NCI-H748 treated with DMSO at 0.1 percent for 48 hours (cell line): ENCODE measurements at regions not wholly inside any gene's neighbourhood (a gene's known extent, or its start where the extent isn't known, plus 50 kb on each side); places are given as distances from the start of the nearest gene placed in this dataset.
"Not testable (repeated sequence)": the region's sequence is repeated elsewhere in the genome, so short reads cannot be mapped to it uniquely, and the experiment has no call there.

Source experiments
- DNase-seq: peaks from one replicate; lab custom pipeline; 2025; lab: John Stamatoyannopoulos, UW

DNA sequence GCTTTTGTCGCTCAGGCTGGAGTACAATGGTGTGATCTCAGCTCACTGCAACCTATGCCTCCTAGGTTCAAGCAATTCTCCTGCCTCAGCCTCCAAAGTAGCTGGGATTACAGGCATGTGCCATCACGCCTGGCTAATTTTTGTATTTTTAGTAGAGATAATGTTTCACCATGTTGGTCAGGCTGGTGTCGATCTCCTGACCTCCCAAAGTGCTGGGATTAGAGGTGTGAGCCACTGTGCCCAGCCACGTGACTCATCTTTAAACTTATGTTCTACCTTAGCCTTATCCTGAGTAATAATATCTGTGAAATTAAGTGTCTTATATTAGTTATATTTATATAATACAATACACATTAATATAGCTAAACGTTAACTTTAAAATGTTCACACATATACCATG, 101.2 kb upstream of the CADM1 start:
- DNase-seq = not testable (repeated sequence)

DNA sequence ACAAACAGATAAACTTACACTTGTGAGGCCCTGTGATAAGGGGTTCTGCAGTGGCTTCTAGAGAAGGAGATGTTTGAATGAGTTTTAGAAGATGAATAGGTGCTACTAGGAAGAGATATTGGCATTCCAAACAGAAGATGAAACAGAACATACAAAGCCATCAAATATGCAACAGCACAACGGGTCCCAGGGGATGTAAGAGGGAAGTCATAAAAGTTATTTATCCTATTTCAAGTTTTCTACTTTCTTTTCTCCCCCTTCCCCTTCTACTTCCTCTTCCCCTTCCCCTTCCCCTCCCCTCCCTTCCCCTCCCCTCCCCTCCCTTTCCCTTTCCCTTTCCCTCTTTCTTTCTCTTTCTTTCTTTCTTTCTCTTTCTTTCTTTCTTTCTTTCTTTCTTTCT, 94.9 kb upstream of the CADM1 start:
- no peak for DNase-seq

DNA sequence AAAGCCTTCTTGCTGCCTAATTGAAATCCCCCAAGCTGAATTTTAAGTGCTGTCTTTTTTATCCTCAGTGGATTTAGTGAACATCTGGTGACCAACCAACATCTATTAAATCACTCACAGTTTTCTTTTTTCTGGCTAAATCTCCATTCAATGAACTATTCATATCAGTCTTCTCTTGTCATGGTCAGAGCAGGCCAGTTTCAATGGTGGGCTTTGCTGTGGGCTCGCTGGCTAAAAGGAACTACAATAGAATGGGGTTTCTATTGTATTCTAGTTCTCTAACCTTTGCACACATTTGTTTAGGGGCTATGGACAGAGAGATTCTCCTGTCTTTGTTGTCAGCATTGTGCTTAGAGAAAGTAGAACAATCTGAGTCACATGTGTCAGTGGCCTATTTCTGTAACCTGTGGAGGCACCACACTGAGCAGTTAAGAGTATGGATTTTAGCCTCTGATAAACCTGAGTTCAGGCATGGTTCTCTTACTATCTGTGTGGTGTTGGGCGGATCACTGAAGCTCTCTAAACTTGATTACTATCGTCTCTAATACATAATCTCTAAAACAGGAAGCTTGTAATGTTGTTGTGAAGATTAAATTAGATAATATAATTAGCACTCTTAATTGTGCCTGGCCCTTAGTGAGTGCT, 94.2 kb upstream of the CADM1 start:
- no peak for DNase-seq

DNA sequence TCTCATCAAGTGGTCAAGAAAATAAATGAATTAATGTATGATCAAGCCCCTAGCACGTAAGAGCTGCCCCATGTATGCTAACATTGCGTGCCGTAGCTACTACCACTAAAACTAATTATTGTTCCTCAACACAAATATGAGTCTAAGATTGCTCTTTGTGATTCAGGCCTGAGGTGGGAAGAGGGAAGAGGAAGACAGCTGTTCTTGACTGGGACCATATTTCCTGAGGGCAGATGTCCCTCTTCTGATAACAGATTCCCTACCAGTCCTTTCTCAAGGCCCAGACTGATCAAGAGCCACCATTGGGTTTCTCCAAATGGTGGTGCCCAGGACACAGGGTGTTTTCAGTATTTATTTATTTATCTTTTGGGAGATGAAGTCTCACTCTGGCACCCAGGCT, 87.2 kb upstream of the CADM1 start:
- DNase-seq = no peak

DNA sequence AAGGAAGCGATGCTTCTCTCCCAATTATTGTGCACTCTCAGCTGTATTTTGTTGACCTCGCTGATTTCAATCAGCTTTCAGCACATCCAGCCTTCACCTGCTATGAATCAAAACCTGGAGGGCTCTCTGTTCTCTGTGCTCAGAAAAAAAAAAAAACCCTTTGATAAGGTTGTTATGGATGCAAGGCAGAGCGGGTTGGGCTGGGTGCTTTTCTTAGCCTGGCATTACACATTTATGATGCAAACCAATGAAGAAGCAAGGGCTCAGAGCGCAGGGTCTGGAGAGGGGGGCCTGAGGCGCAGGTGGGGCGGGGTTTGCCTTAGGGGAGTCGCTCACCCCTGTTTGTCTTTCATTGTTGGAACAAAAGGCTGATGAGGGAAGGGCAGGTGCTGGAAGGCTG, 86.0 kb upstream of the CADM1 start:
- peak; percentile 63 for DNase-seq

DNA sequence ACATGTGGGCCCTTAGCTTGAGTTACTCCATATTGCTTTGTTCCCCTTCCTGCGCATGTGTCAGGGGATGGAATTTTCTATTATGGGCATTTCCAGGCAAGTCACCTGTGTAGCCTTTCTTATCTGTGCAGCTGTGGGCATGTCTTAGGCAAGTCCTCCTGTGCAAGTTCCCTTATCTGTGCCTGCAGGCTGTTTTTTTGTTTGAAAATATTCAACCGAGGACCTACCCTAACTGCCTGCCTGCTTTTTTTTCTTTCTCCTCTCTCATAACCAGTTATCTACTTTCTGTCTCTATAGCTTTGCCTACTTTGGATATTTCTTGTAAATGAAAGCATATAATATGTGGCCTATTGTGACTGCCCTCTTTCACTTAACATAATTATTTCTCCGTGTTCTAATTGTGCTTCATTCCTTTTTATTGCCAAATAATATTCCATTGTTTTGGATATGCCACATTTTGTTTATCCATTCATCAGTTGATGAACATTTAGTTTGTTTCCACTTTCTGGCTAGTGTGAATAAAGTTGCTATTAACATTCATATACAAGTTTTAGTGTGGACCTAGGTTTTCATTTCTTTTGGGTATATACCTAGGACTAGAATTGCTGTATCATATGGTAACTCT, 83.6 kb upstream of the CADM1 start:
- no peak for DNase-seq

DNA sequence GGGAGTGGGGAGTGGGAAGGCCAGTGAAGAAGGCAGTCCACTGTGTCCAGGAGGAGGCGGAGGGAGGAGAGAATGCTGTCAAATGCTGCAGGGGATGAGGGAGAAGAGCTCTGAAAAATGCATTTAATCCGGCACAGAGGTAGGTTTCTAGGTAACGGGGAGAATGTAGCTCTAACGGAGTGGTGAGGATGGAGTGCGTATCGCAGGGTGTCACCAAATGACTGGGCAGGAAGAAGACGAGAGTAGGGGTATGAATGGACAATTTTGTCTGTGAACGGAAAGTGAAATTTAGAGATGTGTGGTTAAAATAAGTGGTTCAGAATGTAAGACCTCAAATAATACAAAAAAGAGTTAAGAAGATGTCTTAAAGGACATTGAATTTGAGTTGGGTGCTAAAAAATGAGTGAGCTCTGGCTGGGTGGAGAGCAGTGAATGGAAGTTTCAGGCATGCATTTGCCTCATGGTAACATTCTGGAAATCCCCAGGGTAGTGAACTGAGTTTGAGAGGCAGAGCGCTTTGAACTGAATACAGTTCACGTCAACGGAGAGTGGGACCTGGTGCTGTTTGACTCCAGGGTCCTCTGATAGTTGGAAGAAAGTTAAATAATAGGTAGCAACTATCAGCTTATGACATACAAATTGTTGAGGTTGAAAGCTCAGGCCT, 81.3 kb upstream of the CADM1 start:
- DNase-seq = no peak

DNA sequence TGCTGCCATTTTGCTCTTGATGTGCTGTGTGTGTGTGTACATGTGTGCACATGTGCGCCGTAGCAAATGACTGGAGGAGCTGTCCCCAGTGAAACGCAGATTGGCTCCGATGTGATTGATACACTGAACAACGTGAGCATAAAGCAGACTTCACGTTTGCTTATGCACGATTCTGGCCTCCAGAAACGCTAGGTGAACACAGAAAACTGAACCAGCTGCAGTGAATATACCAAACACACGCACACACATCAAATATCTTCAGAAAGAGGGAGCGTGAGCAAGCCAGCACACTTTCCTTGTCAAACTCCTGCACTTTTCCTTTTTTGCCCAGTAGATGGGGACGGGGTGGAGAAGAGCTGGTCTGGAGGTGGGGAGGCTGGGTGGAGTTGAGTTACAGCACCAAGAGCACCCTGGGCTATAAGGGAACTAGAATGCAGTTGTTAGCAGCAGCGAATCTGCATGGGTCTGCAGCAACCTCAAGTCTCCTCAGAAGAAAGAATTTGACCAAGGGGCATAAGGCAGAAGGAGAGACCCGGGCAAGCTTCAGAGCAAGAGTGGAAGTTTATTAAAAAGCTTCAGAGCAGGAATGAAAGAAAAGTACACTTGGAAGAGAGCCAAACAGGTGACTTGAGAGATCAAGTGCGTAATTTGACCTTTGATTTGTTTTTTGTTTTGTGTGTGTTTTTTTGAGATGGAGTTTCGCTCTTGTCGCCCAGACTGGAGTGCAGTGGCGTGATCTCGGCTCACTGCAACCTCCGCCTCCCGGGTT, 77.8 kb upstream of the CADM1 start:
- peak; percentile 72 for DNase-seq

DNA sequence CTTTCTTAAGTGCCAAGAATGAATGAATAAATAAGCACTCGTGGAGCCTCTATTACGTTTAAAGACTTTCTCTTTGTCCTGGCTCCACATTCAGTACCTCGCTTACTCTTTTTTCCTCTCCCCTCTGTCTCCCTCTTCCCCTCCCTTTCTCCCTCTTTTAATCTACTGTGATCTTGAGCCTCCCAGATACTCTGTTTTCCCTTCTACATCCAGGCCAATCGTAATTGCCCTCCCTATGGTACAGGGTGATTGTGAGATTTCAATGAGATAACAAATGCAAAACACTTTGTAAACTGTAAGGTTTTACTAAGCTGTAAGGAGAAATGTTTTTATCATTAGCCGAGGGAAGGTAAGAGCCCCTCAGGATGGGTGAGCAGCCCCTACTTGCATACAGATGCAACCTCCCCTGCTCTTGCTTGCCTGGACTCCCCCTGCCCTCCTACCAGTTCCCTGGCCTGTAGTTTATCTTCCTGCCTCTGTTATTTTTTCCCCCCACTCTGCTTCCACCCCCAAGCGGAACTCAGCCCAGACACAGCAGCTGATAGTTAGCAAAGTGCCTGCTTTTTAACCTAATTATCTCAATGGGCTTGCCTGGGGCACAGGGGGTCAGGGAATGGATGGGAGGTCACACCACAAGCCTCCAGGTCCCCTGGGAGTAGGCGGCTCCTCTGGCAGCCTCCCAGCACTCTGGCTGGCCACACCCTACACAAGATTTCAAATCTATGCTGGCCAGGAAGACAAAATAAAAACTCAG, 76.9 kb upstream of the CADM1 start:
- peak; percentile 62 for DNase-seq

DNA sequence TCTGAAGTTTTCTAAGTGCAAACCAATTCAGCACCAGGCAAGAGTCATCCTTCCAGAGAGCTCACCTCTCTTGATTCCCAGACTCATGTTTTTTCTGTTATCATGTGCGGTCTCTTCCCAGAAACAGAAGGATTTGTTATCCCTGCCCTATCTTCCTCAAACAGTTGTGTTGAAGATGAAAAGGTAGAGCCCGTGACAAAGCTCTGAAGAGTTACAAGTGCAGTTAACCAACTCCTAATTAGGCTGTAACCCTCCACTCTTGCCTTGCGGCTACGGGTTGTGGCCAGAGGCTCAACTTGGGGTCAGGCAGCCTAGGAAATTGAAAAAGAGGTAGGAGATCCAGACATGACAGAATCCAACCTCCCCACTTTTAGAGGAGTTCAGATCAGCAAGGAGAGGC, 76.2 kb upstream of the CADM1 start:
- DNase-seq = no peak

DNA sequence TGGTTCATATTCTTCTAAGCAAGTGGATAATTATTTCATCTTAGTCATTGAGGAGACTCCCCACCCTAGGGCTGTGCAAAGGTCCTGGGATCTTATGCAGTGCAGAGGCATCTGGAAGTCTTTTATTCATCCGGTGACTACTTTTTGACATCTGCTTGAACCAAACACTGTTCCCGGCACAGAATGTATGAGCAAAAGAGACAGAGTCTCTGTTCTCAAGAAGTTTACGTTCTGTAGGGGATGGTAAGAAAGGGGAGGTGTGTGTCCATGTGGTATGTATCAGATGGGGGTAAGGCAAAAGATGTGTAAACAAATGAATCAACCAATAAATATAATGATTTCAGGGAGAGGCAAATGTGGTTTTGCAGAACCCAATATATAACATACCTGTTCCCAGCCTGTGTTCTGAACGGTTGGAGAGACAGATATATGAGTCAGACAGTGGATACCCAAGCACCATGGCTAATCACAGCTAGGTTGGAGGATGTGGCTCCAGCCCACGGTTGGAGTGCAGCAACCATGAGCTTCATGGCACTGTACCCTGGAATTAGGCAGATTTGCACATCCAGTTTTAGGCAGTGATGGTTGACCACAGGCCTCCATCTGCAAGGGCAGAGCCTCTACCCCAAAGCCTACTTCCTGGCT, 75.1 kb upstream of the CADM1 start:
- no peak for DNase-seq

DNA sequence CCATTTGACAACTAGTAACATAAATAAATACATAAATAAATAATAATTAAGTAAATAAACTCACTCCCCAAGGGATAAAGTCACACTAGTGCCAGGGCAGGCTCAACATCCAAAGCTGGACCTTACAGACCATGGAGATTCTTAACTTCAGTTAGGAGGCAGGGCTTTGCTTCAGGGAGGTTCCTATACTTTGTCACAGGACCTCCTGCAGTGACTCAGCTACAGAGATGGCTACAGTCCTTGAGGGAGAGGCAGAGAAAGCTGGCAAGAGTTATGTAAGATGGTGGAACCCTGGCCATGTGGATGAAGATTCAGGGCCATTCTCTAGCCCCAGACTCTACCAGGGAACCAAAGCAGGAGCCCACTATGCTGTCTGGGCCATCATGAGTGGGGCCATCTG, 74.1 kb upstream of the CADM1 start:
- no peak for DNase-seq

DNA sequence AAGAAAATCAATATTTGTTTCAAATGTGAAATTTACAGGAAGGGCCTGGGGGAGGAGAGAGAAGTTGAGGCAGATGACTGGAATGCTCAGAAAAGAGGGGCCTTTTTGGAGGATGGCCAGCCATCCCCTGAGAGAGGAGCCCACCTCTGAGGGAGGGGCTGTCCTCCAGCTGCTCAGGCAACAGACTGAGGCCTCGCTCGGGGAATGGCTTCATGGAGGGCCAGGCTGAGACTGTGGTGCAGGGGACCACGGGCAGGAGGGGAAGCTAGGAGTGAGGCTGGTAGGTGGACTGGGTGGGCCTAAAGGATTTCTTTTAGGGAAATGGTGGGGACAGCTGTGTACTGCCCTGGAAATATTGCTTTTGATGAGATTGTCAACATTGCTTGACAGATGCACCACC, 73.5 kb upstream of the CADM1 start:
- DNase-seq = no peak

DNA sequence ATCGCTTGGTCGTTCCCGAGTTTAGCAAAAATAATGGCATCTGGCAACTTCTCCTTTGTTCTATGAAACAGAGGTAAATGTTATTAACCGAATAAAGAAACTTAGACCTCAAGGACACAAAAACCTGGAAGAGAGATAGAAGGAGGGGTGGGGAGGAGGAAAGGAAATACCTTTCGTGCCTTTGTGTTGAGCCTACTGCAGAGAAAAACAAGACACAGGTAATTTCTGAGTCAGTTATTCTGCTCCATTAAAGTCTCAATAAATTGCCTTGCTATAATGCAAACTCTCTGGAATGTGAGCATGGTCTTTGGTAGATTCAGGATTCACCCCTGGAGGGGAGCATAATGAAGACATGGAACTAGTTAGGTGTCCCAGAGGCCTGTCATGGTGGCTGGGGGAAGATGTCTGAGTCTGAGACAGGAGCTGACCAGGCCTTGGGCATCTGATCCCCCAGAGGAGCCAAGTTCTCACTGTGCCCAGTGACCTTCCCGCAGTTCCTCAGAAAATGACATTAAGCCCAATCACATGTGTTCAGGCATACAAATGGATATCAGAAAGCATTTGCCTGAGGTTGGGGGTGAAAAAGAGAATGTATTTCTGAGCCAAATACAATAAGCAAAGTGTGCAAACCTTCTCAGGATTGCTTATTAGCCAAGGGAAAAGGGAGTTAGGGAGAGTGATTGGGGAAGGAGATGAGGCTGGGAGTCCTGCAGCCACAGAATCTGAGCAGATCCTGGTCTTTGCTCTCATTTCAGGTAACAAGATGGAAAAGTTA, 72.6 kb upstream of the CADM1 start:
- no peak for DNase-seq

DNA sequence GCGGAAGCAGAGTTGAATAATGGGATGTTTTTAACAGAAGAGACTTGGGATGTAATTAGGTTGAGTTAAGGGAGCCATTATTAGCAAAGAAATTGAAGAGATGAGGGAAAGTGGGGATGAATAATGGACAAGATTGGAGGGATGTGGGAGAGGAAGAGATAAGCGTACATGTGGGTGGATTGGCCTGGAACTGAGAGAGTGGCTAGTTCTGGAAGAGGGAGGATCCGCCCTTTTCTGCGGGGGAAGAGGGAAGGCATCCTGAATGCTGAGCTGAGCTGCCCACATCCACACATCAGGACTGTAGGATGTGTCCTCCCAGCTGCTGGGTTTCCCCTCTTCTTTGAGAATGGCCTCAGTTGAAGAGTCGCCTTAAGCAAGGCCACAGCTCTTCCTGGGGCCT, 68.3 kb upstream of the CADM1 start:
- DNase-seq = no peak

DNA sequence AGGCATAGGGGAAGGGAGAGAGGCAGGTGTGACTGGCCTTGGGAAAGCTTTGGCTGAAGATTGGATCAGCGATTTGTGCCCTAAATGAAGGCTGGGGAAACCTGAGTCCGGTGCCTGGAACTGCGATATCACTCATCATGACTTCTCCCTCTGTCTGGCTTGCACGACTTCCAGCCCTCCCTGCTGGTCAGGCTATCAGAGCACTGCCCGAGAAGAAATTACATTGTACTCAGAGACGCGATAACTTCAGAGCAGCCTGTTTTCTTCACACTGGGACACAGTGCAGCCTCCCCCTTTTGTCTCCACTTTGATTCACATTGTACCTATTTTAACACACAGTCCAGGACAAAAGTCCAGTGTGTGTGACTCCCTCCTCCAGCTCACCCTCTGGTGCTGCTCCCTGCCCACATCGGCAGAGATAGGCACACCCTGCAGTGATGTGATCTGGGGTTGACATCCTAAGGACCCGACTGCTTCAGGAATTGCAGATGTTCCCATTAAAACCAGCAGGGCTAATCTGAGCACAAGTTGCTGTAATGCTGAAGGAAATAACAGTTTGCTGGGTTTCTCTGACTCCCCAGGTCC, 62.1 kb upstream of the CADM1 start:
- DNase-seq = no peak

DNA sequence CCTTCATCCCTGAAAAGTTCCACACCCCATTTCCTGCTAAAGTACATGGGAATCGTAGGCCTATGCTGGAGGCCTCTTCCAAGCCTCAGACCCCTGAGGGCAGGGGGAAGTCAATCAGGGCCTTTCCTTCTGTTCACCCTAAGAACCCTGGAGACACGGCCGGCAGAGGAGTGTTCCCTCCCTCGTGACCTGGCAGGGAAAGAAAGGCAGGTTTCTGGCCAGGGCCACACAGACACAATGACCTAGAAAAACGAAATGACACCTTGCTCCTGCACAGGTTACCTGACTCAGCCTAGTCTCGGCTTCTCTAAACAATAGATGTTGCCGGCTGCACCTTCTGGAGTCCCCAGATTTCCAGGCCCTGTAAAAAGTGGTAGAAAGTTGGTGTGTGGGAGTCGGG, 60.6 kb upstream of the CADM1 start:
- DNase-seq = no peak

DNA sequence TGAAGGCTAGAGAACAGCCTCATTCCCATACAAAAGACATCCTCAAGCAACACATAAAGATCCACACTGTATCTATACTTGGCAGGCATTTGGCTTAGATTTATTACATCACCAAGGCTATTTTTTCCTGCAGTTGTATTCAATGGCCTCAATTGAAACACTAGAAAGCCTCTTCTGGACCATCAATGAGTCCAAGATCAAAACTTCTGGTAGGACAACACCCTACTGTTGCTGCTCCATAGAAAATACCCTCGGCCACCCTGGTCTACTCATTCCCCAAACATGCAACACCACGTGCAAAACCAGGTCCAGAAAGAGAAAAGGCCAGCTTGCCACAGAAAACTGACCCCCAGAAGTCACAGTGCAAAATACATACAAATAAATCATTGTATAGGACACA, 56.9 kb upstream of the CADM1 start:
- DNase-seq = no peak

DNA sequence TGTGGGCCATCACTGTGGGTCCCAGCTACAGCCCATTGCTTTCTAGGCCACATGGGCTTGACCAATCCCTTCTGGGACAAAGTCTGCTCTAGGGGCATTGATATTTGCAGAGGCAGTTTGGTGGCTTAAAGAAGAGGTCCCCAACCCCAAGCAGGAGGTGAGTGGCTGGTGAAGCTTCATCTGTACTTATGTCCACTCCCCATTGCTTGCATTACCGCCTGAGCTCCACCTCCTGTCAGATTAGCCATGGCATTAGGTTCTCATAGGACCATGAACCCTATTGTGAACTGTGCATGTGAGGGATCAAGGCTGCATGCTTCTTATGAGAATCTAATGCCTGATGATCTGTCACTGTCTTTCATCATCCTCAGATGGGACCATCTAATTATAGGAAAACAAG, 54.4 kb upstream of the CADM1 start:
- no peak for DNase-seq

DNA sequence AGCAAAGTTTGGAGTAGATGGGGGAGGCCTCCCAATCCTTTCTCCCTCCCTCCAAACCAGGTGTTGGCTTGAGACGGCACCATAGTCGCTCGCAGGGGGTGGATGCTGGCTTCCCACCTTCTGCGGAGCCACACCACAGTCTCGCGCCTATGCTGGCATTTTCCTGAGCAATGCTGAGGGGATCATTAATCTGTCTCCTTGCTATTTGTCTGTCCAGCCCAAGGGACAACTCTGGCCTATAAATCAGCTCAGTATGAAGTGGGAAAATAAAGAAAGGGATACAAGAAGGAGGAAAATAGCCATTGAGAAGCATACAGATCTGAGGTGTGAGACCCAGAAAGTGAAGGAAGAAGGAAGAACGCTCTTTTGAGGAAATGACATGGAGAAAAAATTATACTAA, 53.5 kb upstream of the CADM1 start:
- no peak for DNase-seq

DNA sequence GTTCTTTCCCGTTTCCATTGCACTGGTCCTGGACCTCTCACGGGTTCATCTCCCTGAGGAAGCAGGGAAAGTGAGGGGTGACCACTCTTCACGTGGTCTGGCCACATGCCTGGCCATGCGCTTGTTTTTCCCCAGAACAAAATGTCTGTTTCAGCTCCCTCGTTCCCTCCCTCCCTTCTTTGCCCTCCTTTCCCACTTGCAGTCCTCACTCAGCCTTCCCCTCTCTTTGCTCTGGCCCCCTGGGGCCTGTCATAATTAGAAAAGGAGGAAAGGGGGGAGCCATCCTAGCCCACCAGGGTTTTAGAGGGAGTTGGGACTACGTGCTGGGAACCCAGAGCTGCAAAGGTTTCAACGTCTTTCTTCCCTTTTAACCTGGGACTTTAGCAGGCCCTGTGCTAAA, 52.8 kb upstream of the CADM1 start:
- DNase-seq = no peak
